WI38 (cell line): ENCODE measurements at regions not wholly inside any gene's neighbourhood (a gene's known extent, or its start where the extent isn't known, plus 50 kb on each side); places are given as distances from the start of the nearest gene placed in this dataset.

Experiments used
- H3K4me3 ChIP-seq: 2 replicates; pipeline ENCODE4 v1.5.1; 2011; ENCODE audit warnings: low read depth, mild to moderate bottlenecking, control low read depth, low read length
- CTCF ChIP-seq: IDR thresholded peaks from 2 replicates; pipeline ENCODE4 v1.5.1; 2012; ENCODE audit warnings: low read depth, mild to moderate bottlenecking, control low read depth, low read length

DNA sequence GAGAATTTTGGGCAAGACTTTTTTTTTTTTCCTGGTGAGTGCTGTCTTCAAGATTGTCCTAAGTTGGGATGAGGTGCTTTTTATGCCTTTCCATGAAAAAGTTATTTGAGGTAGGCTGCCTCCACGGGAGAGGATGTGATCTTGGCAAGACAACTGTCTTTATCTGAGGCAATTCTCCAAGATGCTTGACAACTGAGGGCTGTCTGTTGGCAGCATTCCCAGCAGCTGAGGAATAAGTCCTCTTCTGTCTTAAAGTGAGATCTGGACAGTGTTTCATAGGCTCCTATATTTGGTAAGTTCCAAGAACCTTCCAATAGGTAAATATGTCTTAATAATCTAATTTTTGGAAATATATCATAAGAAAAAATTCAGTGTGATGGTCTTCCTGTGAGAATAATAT lies 662.0 kb downstream of the CDH11 start:
- TF ChIP-seq CTCF, result no peak
- no peak overlapping the region for H3K4me3 ChIP-seq

DNA sequence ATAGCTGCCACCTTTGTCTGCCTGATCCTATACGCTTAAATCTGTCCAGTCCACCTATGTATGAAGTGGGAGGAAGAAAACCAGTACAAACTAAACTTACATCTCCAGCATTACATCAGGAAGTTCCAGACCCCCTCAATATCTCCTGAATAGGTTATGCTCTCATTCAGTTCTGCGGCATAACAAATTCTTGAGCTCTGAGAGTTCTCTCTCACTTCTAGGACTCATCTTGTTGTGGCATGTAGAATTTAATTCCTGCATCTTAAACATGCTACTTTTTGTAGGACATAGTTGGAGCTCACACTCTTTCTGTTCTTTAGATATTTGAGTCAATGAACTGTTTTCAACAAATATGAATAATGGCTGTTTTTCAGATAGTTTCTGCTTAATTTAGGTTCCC lies 662.5 kb downstream of the CDH11 start:
- H3K4me3 ChIP-seq, result no peak overlapping the region
- no peak for TF ChIP-seq CTCF

DNA sequence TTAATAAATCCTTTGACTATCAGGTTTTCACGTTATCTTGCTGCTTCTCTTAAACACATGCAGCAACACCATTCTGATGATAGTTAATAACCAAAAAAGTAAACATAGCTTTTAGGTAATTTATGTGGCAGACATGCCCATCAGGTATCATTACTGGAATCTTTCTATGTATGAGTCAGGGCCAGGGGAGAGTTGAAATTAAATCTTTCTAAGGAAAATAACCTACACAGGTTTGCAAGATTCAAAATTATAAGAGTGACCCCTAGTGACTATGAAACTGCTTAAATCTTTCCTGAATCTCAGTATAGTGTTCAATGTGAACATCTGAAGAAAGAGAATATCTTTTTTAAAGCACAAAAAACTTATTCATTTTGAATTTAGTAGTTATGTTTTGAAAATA lies 666.6 kb downstream of the CDH11 start:
- H3K4me3 ChIP-seq, result no peak overlapping the region
- no peak for TF ChIP-seq CTCF

- no peak for TF ChIP-seq CTCF
- no peak overlapping the region for H3K4me3 ChIP-seq
These were observed 668.2 kb downstream of the CDH11 start for GRCh38 chr16:64453646-64454045.

- TF ChIP-seq CTCF, result no peak
- no peak overlapping the region for H3K4me3 ChIP-seq
These were observed 669.4 kb downstream of the CDH11 start for GRCh38 chr16:64452446-64452845.

GRCh38 chr16:64450177-64450576 lies 671.7 kb downstream of the CDH11 start:
- no peak for TF ChIP-seq CTCF
- H3K4me3 ChIP-seq, result no peak overlapping the region

DNA sequence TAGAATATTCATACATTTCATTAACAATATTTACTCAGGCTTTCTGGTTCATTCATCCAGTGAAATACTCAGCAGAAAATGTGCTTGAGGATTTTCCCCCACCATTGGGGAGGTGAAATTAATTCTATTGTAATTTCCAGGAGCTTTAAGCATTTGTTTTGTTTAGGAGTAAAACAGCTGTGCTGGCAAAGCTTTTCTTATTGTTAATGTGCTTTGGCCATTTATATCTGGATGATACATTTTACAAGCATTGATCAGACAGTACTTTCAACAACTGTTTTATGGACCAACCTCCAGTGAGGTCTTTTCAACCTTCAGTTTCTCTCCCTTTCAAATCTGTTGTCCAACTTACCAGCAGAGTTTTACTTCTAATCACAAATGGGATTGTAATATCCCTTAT lies 672.4 kb downstream of the CDH11 start:
- H3K4me3 ChIP-seq, result no peak overlapping the region
- no peak for TF ChIP-seq CTCF
